K562 (cell line): ENCODE measurements at regions not wholly inside any gene's neighbourhood (a gene's known extent, or its start where the extent isn't known, plus 50 kb on each side); places are given as distances from the start of the nearest gene placed in this dataset.

Source experiments
- ERF ChIP-seq: fragments of 450-650 bp; formaldehyde crosslinking; IDR thresholded peaks from 2 replicates; pipeline ENCODE4 v1.4.0; 2020; ENCODE audit warnings: mild to moderate bottlenecking, mixed read lengths
- FOSL1 ChIP-seq: fragments of 200-800 bp; sonication (Bioruptor generic); conservative IDR thresholded peaks from 2 replicates; pipeline ENCODE4 v1.6.1; 2016; ENCODE audit warnings: missing genetic modification characterization, missing compliant biosample characterization
- HNRNPH1 ChIP-seq: fragments of 200-400 bp; formaldehyde crosslinking; optimal IDR thresholded peaks from 2 replicates; pipeline ENCODE3; 2017; ENCODE audit warnings: low read depth, mild to moderate bottlenecking, low read length, moderate library complexity
- MTA2 ChIP-seq: fragments of 450-650 bp; IDR thresholded peaks from 2 replicates; pipeline ENCODE4 v1.6.1; 2016; ENCODE audit warnings: low read depth
- NR3C1 ChIP-seq: sonication (generic); formaldehyde crosslinking; IDR thresholded peaks from 2 replicates; pipeline ENCODE4 v1.8.1; 2022; ENCODE audit warnings: missing genetic modification reagents
- RAD21 ChIP-seq, 2 experiments: fragments of 250-450 bp in 1 of 2; fragments of 450-650 bp in 1 of 2; sonication (Bioruptor Pico) in 1 of 2; formaldehyde crosslinking in 1 of 2; IDR thresholded peaks in 1 of 2; conservative IDR thresholded peaks in 1 of 2; 2 replicates each; pipeline versions ENCODE4 v1.4.0 to v1.8.0; 2020 to 2022; ENCODE audit warnings: mild to moderate bottlenecking in 2 of 2, moderate library complexity in 1 of 2
- SETDB1 ChIP-seq: IDR thresholded peaks from one replicate; pipeline ENCODE4 v1.6.1; 2012; ENCODE audit warnings: low read length, control low read depth, inconsistent platforms
- TF ChIP-seq, protein P1 (sequence below): sonication (generic); formaldehyde crosslinking; IDR thresholded peaks from 2 replicates; pipeline ENCODE4 v1.8.0; 2023; ENCODE audit warnings: mild to moderate bottlenecking, missing genetic modification reagents
- TF ChIP-seq, protein P2 (sequence below): fragments of 450-650 bp; formaldehyde crosslinking; IDR thresholded peaks from 2 replicates; pipeline ENCODE4 v1.4.0; 2020; ENCODE audit warnings: mild to moderate bottlenecking, moderate library complexity
- TF ChIP-seq, protein P3 (sequence below): fragments of 150-350 bp; conservative IDR thresholded peaks from 2 replicates; pipeline ENCODE4 v1.6.1; 2014; ENCODE audit warnings: low read length
- TF ChIP-seq, protein P4 (sequence below): sonication (generic); formaldehyde crosslinking; IDR thresholded peaks from 2 replicates; pipeline ENCODE4 v1.8.0; 2022; ENCODE audit warnings: missing genetic modification reagents, mild to moderate bottlenecking, borderline replicate concordance
- TF ChIP-seq, protein P5 (sequence below): conservative IDR thresholded peaks from 2 replicates; pipeline ENCODE4 v1.6.1; 2011; ENCODE audit warnings: low read depth, mild to moderate bottlenecking, low read length; ENCODE audit not compliant: control insufficient read depth

DNA sequence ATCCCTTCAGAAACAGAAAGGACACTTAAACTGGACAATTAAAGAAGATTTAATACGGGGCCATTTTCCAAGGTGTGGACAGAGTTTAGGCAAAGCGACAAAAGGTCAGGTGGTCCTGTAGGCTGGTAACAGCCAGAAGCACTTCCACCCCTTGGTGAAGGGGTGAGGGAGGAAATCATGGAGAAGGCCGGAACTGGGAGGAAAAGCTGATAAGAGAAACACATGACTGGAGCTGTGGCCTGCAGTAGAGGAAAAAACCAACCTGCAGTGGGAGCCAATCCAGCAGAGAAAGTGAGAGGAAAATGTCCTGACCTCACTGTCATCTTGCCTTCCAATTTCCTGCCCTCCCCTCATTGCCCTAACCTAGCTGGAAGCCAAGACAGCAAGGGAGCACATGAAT is 249.8 kb downstream of the LMO4 start:
- TF ChIP-seq ERF (no peak), HNRNPH1 (no peak), SETDB1 (no peak), RAD21 (CRISPR knock-in tag; conservative IDR thresholded peaks at IDR 0.05 in 1 of 2, IDR thresholded peaks at IDR 0.05 in 1 of 2) (no peak), MTA2 (no peak), NR3C1 (CRISPR knock-in tag) (no peak), FOSL1 (tag) (no peak)
- TF ChIP-seq, protein P1, sequence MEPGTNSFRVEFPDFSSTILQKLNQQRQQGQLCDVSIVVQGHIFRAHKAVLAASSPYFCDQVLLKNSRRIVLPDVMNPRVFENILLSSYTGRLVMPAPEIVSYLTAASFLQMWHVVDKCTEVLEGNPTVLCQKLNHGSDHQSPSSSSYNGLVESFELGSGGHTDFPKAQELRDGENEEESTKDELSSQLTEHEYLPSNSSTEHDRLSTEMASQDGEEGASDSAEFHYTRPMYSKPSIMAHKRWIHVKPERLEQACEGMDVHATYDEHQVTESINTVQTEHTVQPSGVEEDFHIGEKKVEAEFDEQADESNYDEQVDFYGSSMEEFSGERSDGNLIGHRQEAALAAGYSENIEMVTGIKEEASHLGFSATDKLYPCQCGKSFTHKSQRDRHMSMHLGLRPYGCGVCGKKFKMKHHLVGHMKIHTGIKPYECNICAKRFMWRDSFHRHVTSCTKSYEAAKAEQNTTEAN (CRISPR knock-in tag) = no peak
- TF ChIP-seq, protein P2, sequence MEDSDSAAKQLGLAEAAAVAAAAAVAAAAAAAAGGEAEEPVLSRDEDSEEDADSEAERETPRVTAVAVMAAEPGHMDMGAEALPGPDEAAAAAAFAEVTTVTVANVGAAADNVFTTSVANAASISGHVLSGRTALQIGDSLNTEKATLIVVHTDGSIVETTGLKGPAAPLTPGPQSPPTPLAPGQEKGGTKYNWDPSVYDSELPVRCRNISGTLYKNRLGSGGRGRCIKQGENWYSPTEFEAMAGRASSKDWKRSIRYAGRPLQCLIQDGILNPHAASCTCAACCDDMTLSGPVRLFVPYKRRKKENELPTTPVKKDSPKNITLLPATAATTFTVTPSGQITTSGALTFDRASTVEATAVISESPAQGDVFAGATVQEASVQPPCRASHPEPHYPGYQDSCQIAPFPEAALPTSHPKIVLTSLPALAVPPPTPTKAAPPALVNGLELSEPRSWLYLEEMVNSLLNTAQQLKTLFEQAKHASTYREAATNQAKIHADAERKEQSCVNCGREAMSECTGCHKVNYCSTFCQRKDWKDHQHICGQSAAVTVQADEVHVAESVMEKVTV (CRISPR knock-in tag) = no peak
- TF ChIP-seq, protein P3, sequence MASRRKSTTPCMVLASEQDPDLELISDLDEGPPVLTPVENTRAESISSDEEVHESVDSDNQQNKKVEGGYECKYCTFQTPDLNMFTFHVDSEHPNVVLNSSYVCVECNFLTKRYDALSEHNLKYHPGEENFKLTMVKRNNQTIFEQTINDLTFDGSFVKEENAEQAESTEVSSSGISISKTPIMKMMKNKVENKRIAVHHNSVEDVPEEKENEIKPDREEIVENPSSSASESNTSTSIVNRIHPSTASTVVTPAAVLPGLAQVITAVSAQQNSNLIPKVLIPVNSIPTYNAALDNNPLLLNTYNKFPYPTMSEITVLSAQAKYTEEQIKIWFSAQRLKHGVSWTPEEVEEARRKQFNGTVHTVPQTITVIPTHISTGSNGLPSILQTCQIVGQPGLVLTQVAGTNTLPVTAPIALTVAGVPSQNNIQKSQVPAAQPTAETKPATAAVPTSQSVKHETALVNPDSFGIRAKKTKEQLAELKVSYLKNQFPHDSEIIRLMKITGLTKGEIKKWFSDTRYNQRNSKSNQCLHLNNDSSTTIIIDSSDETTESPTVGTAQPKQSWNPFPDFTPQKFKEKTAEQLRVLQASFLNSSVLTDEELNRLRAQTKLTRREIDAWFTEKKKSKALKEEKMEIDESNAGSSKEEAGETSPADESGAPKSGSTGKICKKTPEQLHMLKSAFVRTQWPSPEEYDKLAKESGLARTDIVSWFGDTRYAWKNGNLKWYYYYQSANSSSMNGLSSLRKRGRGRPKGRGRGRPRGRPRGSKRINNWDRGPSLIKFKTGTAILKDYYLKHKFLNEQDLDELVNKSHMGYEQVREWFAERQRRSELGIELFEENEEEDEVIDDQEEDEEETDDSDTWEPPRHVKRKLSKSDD = no peak
- TF ChIP-seq, protein P4, sequence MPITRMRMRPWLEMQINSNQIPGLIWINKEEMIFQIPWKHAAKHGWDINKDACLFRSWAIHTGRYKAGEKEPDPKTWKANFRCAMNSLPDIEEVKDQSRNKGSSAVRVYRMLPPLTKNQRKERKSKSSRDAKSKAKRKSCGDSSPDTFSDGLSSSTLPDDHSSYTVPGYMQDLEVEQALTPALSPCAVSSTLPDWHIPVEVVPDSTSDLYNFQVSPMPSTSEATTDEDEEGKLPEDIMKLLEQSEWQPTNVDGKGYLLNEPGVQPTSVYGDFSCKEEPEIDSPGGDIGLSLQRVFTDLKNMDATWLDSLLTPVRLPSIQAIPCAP (CRISPR knock-in tag) = no peak
- TF ChIP-seq, protein P5, sequence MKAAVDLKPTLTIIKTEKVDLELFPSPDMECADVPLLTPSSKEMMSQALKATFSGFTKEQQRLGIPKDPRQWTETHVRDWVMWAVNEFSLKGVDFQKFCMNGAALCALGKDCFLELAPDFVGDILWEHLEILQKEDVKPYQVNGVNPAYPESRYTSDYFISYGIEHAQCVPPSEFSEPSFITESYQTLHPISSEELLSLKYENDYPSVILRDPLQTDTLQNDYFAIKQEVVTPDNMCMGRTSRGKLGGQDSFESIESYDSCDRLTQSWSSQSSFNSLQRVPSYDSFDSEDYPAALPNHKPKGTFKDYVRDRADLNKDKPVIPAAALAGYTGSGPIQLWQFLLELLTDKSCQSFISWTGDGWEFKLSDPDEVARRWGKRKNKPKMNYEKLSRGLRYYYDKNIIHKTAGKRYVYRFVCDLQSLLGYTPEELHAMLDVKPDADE = no peak
